ENCODE measurements at regions not wholly inside any gene's neighbourhood (a gene's known extent, or its start where the extent isn't known, plus 50 kb on each side); places are given as distances from the start of the nearest gene placed in this dataset.

DNA sequence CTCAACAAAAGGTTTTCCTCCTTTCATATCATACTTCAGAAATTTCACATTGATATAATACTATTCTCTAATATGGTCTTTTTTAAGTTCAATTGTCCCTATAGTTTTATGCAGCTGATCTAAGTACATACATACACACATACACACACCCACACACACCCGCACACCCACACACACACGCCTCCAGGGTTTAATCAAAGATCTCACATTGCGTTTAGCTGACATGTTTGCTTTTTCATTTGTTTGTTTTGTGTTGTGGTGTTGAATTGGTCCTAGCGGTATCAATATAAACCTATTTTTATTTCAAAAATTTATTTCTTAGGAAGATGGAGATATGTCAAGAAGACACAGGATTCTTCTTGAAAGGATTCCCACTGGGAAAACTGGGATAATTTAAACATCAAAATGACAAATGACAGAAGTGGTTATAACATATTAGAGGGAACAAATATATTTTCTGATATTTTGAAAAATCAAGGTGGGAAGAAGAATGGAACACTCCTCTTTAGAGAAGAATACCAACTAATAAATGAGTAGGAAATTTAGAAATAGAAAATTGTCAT, 434.9 kb upstream of the SLC30A5 start:
- Mint-ChIP-seq H3K27ac (no peak overlapping the region), H3K27me3 (peaks cover 3% of the 10 kb centered on the region), H3K4me1 (peaks cover 2% of the 10 kb centered on the region), H3K4me3 (no peak overlapping the region), H3K9me3 (ENCODE audit: insufficient read depth) (no peaks in the 10 kb centered on the region)
- Histone ChIP-seq H3K9me3 (ENCODE audit: control extremely low read depth in 1 of 3, control insufficient read depth in 2 of 3, insufficient read depth in 1 of 3, low read length in 2 of 3) (no peaks in the 10 kb centered on the region), H3K4me2 (replicated peaks; ENCODE audit: low read depth, low read length, poor library complexity, severe bottlenecking) (no peak overlapping the region), H3K36me3 (replicated peaks in 1 of 2; ENCODE audit: control extremely low read depth in 1 of 2, control insufficient read depth in 1 of 2, extremely low read depth in 1 of 2, insufficient read depth in 2 of 2, low read length in 1 of 2) (no peaks in the 10 kb centered on the region), H3K4me1 (ENCODE audit: control insufficient read depth in 2 of 2, insufficient read depth in 2 of 2, low read length in 2 of 2) (no peaks in the 10 kb centered on the region), H3K4me3 (ENCODE audit: control extremely low read depth in 1 of 5, extremely low read depth in 1 of 5, insufficient read depth in 1 of 5, low read depth in 2 of 5, low read length in 4 of 5) (no peak overlapping the region), H3K9ac (ENCODE audit: low read length) (no peak overlapping the region), H3K27ac (ENCODE audit: low read length in 2 of 2) (no peak overlapping the region), H2AFZ (ENCODE audit: insufficient read depth, low read depth, low read length, poor library complexity, severe bottlenecking) (no peak overlapping the region), H4K20me1 (ENCODE audit: control insufficient read depth, insufficient read depth, low read length, poor library complexity, severe bottlenecking) (no peaks in the 10 kb centered on the region), H3K27me3 (replicated peaks in 1 of 4; ENCODE audit: control extremely low read depth in 1 of 4, control insufficient read depth in 3 of 4, insufficient read depth in 4 of 4, low read length in 3 of 4) (no peaks in the 10 kb centered on the region), H3K79me2 (ENCODE audit: control insufficient read depth, insufficient read depth, low read length) (no peaks in the 10 kb centered on the region)
- no CpG with 5 or more reads among the region's 4 CpGs for WGBS (ENCODE audit: insufficient coverage)
- DNase-seq = no peak
- intact Hi-C loops (cut with micrococcal nuclease) = no loop called here
- TF ChIP-seq, protein P1, sequence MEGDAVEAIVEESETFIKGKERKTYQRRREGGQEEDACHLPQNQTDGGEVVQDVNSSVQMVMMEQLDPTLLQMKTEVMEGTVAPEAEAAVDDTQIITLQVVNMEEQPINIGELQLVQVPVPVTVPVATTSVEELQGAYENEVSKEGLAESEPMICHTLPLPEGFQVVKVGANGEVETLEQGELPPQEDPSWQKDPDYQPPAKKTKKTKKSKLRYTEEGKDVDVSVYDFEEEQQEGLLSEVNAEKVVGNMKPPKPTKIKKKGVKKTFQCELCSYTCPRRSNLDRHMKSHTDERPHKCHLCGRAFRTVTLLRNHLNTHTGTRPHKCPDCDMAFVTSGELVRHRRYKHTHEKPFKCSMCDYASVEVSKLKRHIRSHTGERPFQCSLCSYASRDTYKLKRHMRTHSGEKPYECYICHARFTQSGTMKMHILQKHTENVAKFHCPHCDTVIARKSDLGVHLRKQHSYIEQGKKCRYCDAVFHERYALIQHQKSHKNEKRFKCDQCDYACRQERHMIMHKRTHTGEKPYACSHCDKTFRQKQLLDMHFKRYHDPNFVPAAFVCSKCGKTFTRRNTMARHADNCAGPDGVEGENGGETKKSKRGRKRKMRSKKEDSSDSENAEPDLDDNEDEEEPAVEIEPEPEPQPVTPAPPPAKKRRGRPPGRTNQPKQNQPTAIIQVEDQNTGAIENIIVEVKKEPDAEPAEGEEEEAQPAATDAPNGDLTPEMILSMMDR (IDR thresholded peaks at IDR 0.05) = no peak
- TF ChIP-seq EZH2 (IDR thresholded peaks at IDR 0.05; ENCODE audit: borderline replicate concordance, insufficient read depth, low read depth, low read length, poor library complexity, severe bottlenecking) = no peak
- ATAC-seq (ENCODE audit: low read depth) = no peak
- ChIA-PET CTCF (no interaction called here), POLR2A (no interaction called here)

DNA sequence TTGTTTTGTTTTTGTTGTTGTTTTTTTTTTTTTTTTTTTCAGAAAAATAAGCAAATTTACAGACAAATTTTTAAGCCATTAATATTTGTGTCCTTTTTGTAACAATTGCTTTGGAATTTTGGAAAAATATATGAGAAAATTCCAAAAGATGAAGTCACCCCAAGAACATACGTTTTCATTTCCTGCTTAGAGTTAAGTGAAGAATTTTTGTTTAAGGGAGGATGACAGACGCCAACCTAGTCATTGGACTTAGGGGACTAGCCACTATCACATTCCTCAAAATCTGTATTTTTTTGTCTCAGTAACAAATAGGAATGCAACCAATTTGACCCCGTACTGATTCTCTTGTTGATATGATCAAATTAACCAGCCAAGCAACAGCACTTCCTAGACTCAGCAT, 433.9 kb upstream of the SLC30A5 start:
- H3K9me3 Mint-ChIP-seq (ENCODE audit: insufficient read depth) = no peaks in the 10 kb centered on the region
- POLR2A ChIA-PET = no interaction called here
- Histone ChIP-seq H3K9ac (ENCODE audit: low read length) (no peak overlapping the region), H3K36me3 (replicated peaks in 1 of 2; ENCODE audit: control extremely low read depth in 1 of 2, control insufficient read depth in 1 of 2, extremely low read depth in 1 of 2, insufficient read depth in 2 of 2, low read length in 1 of 2) (no peaks in the 10 kb centered on the region), H3K27ac (ENCODE audit: low read length in 2 of 2) (no peak overlapping the region), H3K27me3 (replicated peaks in 1 of 4; ENCODE audit: control extremely low read depth in 1 of 4, control insufficient read depth in 3 of 4, insufficient read depth in 4 of 4, low read length in 3 of 4) (no peaks in the 10 kb centered on the region), H3K4me1 (ENCODE audit: control insufficient read depth in 2 of 2, insufficient read depth in 2 of 2, low read length in 2 of 2) (no peaks in the 10 kb centered on the region), H3K4me3 (ENCODE audit: control extremely low read depth in 1 of 5, extremely low read depth in 1 of 5, insufficient read depth in 1 of 5, low read depth in 2 of 5, low read length in 4 of 5) (no peak overlapping the region), H3K79me2 (ENCODE audit: control insufficient read depth, insufficient read depth, low read length) (no peaks in the 10 kb centered on the region), H4K20me1 (ENCODE audit: control insufficient read depth, insufficient read depth, low read length, poor library complexity, severe bottlenecking) (no peaks in the 10 kb centered on the region), H2AFZ (ENCODE audit: insufficient read depth, low read depth, low read length, poor library complexity, severe bottlenecking) (no peak overlapping the region), H3K4me2 (replicated peaks; ENCODE audit: low read depth, low read length, poor library complexity, severe bottlenecking) (no peak overlapping the region), H3K9me3 (ENCODE audit: control extremely low read depth in 1 of 3, control insufficient read depth in 2 of 3, insufficient read depth in 1 of 3, low read length in 2 of 3) (no peaks in the 10 kb centered on the region)
- intact Hi-C loops (cut with micrococcal nuclease) = no loop called here
- H3K27ac Mint-ChIP-seq = no peak overlapping the region
- no peak overlapping the region for H3K4me3 Mint-ChIP-seq
- CTCF ChIA-PET = interaction anchor here (0.9 kb wide), 1 partner anchor 329 kb away, joined by 3 read pairs; no protein-coding TSS in a partner anchor
- no peak for DNase-seq
- no peak for ATAC-seq (ENCODE audit: low read depth)
- peaks cover 2% of the 10 kb centered on the region for H3K4me1 Mint-ChIP-seq
- no peak for TF ChIP-seq EZH2 (IDR thresholded peaks at IDR 0.05; ENCODE audit: borderline replicate concordance, insufficient read depth, low read depth, low read length, poor library complexity, severe bottlenecking)
- TF ChIP-seq, protein P1 (IDR thresholded peaks at IDR 0.05) = no peak
- 100% methylated on average over 1 of the region's 3 CpGs for WGBS (ENCODE audit: insufficient coverage)
- peaks cover 3% of the 10 kb centered on the region for H3K27me3 Mint-ChIP-seq
